NB4 (cell line): ENCODE measurements at regions not wholly inside any gene's neighbourhood (a gene's known extent, or its start where the extent isn't known, plus 50 kb on each side); places are given as distances from the start of the nearest gene placed in this dataset.

Source experiments
- MYC ChIP-seq: IDR thresholded peaks from 2 replicates; pipeline ENCODE4 v1.6.1; 2011; ENCODE audit warnings: low read depth, low read length
- POLR2A ChIP-seq: IDR thresholded peaks from 2 replicates; pipeline ENCODE4 v1.6.1; 2011; ENCODE audit warnings: mild to moderate bottlenecking; ENCODE audit not compliant: insufficient read length; ENCODE audit errors: extremely low read depth
- TF ChIP-seq, protein P1 (sequence below): IDR thresholded peaks from one replicate; pipeline ENCODE4 v1.5.1; 2012; ENCODE audit warnings: low read depth, low read length

DNA sequence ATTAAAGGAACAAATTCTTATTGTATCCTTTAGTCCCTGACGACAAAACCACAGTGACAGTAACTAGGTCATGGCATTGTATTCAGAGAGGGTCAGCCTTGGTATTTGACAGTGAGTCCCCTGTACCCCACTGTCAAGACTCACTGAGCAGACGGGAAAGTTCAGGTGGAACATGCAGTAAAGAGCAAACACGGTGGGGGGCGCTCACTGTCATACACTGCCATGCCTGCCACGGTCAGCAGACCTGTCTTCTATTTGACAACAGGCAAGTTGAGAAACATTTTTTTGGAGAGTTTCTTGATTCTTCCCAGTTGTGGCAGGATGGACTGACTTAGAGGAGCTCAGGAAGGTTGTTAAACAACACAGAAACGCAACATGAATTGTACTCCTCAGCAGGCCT, 681.6 kb downstream of the KCNJ18 start:
- TF ChIP-seq POLR2A (no peak), MYC (no peak)
- TF ChIP-seq, protein P1, sequence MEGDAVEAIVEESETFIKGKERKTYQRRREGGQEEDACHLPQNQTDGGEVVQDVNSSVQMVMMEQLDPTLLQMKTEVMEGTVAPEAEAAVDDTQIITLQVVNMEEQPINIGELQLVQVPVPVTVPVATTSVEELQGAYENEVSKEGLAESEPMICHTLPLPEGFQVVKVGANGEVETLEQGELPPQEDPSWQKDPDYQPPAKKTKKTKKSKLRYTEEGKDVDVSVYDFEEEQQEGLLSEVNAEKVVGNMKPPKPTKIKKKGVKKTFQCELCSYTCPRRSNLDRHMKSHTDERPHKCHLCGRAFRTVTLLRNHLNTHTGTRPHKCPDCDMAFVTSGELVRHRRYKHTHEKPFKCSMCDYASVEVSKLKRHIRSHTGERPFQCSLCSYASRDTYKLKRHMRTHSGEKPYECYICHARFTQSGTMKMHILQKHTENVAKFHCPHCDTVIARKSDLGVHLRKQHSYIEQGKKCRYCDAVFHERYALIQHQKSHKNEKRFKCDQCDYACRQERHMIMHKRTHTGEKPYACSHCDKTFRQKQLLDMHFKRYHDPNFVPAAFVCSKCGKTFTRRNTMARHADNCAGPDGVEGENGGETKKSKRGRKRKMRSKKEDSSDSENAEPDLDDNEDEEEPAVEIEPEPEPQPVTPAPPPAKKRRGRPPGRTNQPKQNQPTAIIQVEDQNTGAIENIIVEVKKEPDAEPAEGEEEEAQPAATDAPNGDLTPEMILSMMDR, result no peak
